IMR-90 (cell line): ENCODE measurements at regions not wholly inside any gene's neighbourhood (a gene's known extent, or its start where the extent isn't known, plus 50 kb on each side); places are given as distances from the start of the nearest gene placed in this dataset.

Experiments
- ATAC-seq: fragments of 200-7000 bp; cut with Tn5 transposase; 2 replicates; pipeline ENCODE4 v1.9.1; 2020; ENCODE audit warnings: low read depth, mild to moderate bottlenecking, moderate library complexity
- BruUV-seq: library from RNA; stranded (reverse); fragments of 400-500 nt; replicated peaks from 2 replicates; lab custom pipeline; 2021; lab: Mats Ljungman, UMichigan
- CTCF ChIA-PET: fragments of 300-600 bp; formaldehyde crosslinking; extraction: SDS; loops from one replicate; lab custom pipeline; 2021; ENCODE audit warnings: antibody characterized with exemption; lab: Yijun Ruan, JAX
- POLR2A ChIA-PET: fragments of 300-600 bp; sonication (Branson Sonifier 250); formaldehyde crosslinking; loops from one replicate; lab custom pipeline; 2022; ENCODE audit warnings: antibody characterized with exemption; ENCODE audit not compliant: unreplicated experiment; lab: Charles Lee
- DNase-seq: peaks from one replicate; pipeline ENCODE4 v3.0.0; 2013
- H2AFZ ChIP-seq: replicated peaks from 2 replicates; pipeline ENCODE3; 2013; ENCODE audit warnings: low read length, mild to moderate bottlenecking; ENCODE audit not compliant: poor library complexity
- H2AK5ac ChIP-seq: 2 replicates; pipeline ENCODE4 v1.6.1; 2013; ENCODE audit warnings: low read depth, low read length, inconsistent platforms
- H2AK9ac ChIP-seq: replicated peaks from 2 replicates; pipeline ENCODE3; 2013; ENCODE audit warnings: mild to moderate bottlenecking, low read depth, low read length, moderate library complexity; ENCODE audit not compliant: poor library complexity
- H2BK120ac ChIP-seq: 2 replicates; pipeline ENCODE4 v1.6.1; 2013; ENCODE audit warnings: low read depth, low read length, inconsistent platforms
- H2BK15ac ChIP-seq: 3 replicates; pipeline ENCODE4 v1.6.1; 2013; ENCODE audit warnings: low read depth, low read length, inconsistent platforms
- H2BK20ac ChIP-seq: 2 replicates; pipeline ENCODE4 v1.6.1; 2013; ENCODE audit warnings: low read depth, mild to moderate bottlenecking, inconsistent platforms, low read length, moderate library complexity
- H2BK5ac ChIP-seq: 2 replicates; pipeline ENCODE4 v1.6.1; 2013; ENCODE audit warnings: mild to moderate bottlenecking, low read depth, low read length, inconsistent platforms; ENCODE audit not compliant: poor library complexity, severe bottlenecking
- H3K14ac ChIP-seq: replicated peaks from 2 replicates; pipeline ENCODE4 v1.6.1; 2013; ENCODE audit warnings: low read depth, low read length, inconsistent platforms
- H3K18ac ChIP-seq: 2 replicates; pipeline ENCODE4 v1.6.1; 2013; ENCODE audit warnings: low read depth, low read length, control low read depth
- H3K23ac ChIP-seq: 2 replicates; pipeline ENCODE4 v1.6.1; 2013; ENCODE audit warnings: low read depth, low read length, inconsistent platforms
- H3K27ac ChIP-seq: 2 replicates; pipeline ENCODE4 v1.5.1; 2013; ENCODE audit warnings: mild to moderate bottlenecking, control low read depth, low read length; ENCODE audit not compliant: insufficient read depth
- H3K27me3 ChIP-seq: 2 replicates; pipeline ENCODE4 v1.6.1; 2013; ENCODE audit warnings: low read length; ENCODE audit not compliant: control insufficient read depth, insufficient read depth
- H3K36me3 ChIP-seq: 2 replicates; pipeline ENCODE4 v1.6.1; 2013; ENCODE audit warnings: low read length, mixed read lengths; ENCODE audit not compliant: control insufficient read depth, insufficient read depth
- H3K4ac ChIP-seq: 2 replicates; pipeline ENCODE4 v1.6.1; 2013; ENCODE audit warnings: low read depth, low read length, inconsistent platforms
- H3K4me1 ChIP-seq: 2 replicates; pipeline ENCODE4 v1.6.1; 2013; ENCODE audit warnings: low read length, mixed read lengths; ENCODE audit not compliant: control insufficient read depth, insufficient read depth
- H3K4me2 ChIP-seq: 2 replicates; pipeline ENCODE4 v1.6.1; 2013; ENCODE audit warnings: low read depth, mild to moderate bottlenecking, control low read depth, low read length, moderate library complexity
- H3K4me3 ChIP-seq: 2 replicates; pipeline ENCODE4 v1.5.1; 2013; ENCODE audit warnings: low read depth, mild to moderate bottlenecking, control low read depth, low read length, moderate library complexity; ENCODE audit not compliant: insufficient read depth
- H3K56ac ChIP-seq: 2 replicates; pipeline ENCODE4 v1.6.1; 2013; ENCODE audit warnings: low read length, inconsistent platforms; ENCODE audit not compliant: insufficient read depth; ENCODE audit errors: extremely low read depth
- H3K79me1 ChIP-seq, 2 experiments: 2 replicates each; pipeline ENCODE4 v1.6.1; 2013; ENCODE audit warnings: low read length in 2 of 2, inconsistent platforms in 1 of 2, low read depth in 1 of 2
- H3K9ac ChIP-seq: 2 replicates; pipeline ENCODE4 v1.6.1; 2013; ENCODE audit warnings: low read depth, low read length, control low read depth
- H3K9me1 ChIP-seq: 2 replicates; pipeline ENCODE4 v1.6.1; 2013; ENCODE audit warnings: low read length, inconsistent platforms; ENCODE audit not compliant: insufficient read depth
- H3K9me3 ChIP-seq: 2 replicates; pipeline ENCODE4 v1.6.1; 2013; ENCODE audit warnings: low read length; ENCODE audit not compliant: control insufficient read depth, insufficient read depth
- H4K20me1 ChIP-seq: 2 replicates; pipeline ENCODE4 v1.6.1; 2013; ENCODE audit warnings: low read length, inconsistent platforms; ENCODE audit not compliant: insufficient read depth
- H4K5ac ChIP-seq: 2 replicates; pipeline ENCODE4 v1.6.1; 2013; ENCODE audit warnings: mild to moderate bottlenecking, low read depth, low read length, control low read depth
- H4K8ac ChIP-seq, 2 experiments: 2 replicates each; pipeline ENCODE4 v1.6.1; 2013; ENCODE audit warnings: low read depth in 2 of 2, low read length in 2 of 2, control low read depth in 1 of 2, inconsistent platforms in 1 of 2
- H4K91ac ChIP-seq: 2 replicates; pipeline ENCODE4 v1.6.1; 2013; ENCODE audit warnings: low read depth, low read length, inconsistent platforms; ENCODE audit not compliant: insufficient read depth
- BHLHE40 ChIP-seq: fragments of 150-350 bp; IDR thresholded peaks from 2 replicates; pipeline ENCODE4 v1.6.1; 2016; ENCODE audit warnings: mild to moderate bottlenecking, low read depth, low read length
- CEBPB ChIP-seq: IDR thresholded peaks from 2 replicates; pipeline ENCODE4 v1.6.1; 2012; ENCODE audit warnings: low read depth, low read length, improper control_type of control experiment
- CHD1 ChIP-seq: IDR thresholded peaks from 2 replicates; pipeline ENCODE4 v1.6.1; 2012; ENCODE audit warnings: low read depth, low read length, improper control_type of control experiment
- CTCF ChIP-seq: conservative IDR thresholded peaks from 2 replicates; pipeline ENCODE4 v1.5.1; 2012; ENCODE audit warnings: mild to moderate bottlenecking, low read depth, low read length, improper control_type of control experiment
- ELK1 ChIP-seq: fragments of 150-350 bp; IDR thresholded peaks from 2 replicates; pipeline ENCODE4 v1.6.1; 2016; ENCODE audit warnings: low read depth, mild to moderate bottlenecking, low read length, moderate library complexity, borderline replicate concordance
- FOS ChIP-seq: fragments of 150-350 bp; IDR thresholded peaks from 2 replicates; pipeline ENCODE4 v1.6.1; 2016; ENCODE audit warnings: low read depth, low read length
- MAFK ChIP-seq: IDR thresholded peaks from 2 replicates; pipeline ENCODE4 v1.6.1; 2012; ENCODE audit warnings: low read depth, low read length, improper control_type of control experiment
- MAZ ChIP-seq: IDR thresholded peaks from 2 replicates; pipeline ENCODE4 v1.6.1; 2012; ENCODE audit warnings: low read depth, mild to moderate bottlenecking, low read length, improper control_type of control experiment, moderate library complexity, borderline replicate concordance
- MXI1 ChIP-seq: IDR thresholded peaks from 2 replicates; pipeline ENCODE4 v1.6.1; 2012; ENCODE audit warnings: low read depth, mild to moderate bottlenecking, low read length, moderate library complexity, borderline replicate concordance
- NFE2L2 ChIP-seq: fragments of 150-350 bp; IDR thresholded peaks from 2 replicates; pipeline ENCODE4 v1.6.1; 2016; ENCODE audit warnings: low read depth, mild to moderate bottlenecking, low read length
- POLR2A ChIP-seq: IDR thresholded peaks from 2 replicates; pipeline ENCODE4 v1.6.1; 2012; ENCODE audit warnings: mild to moderate bottlenecking, low read depth, low read length
- RAD21 ChIP-seq: IDR thresholded peaks from 2 replicates; pipeline ENCODE4 v1.6.1; 2012; ENCODE audit warnings: low read length, improper control_type of control experiment
- RCOR1 ChIP-seq: IDR thresholded peaks from 2 replicates; pipeline ENCODE4 v1.6.1; 2012; ENCODE audit warnings: mild to moderate bottlenecking, low read length, improper control_type of control experiment; ENCODE audit not compliant: insufficient replicate concordance
- RFX5 ChIP-seq: IDR thresholded peaks from 2 replicates; pipeline ENCODE4 v1.8.0; 2012; ENCODE audit warnings: low read depth, mild to moderate bottlenecking, low read length, moderate library complexity
- SMC3 ChIP-seq: fragments of 150-350 bp; IDR thresholded peaks from 2 replicates; pipeline ENCODE4 v1.6.1; 2016; ENCODE audit warnings: low read depth, mild to moderate bottlenecking, antibody characterized with exemption, low read length, moderate library complexity
- WGBS, 2 experiments: methylation state at CpG; one replicate each; pipeline versions ENCODE4 v1.1.5 to v1.1.7; 2013; ENCODE audit warnings: missing lambda C conversion rate in 2 of 2; ENCODE audit not compliant: insufficient read length in 1 of 2; ENCODE audit errors: extremely low coverage in 2 of 2; 5-methylcytosine and 5-hydroxymethylcytosine counted together
- dilution Hi-C: fragments of 300-500 bp; cut with HindIII; formaldehyde crosslinking; loops from one replicate; pipeline ENCODE4 v1.14.3; 2018; ENCODE audit warnings: low sequenced_read_pairs; ENCODE audit not compliant: unreplicated experiment
- in situ Hi-C: fragments of 300-500 bp; cut with MboI; formaldehyde crosslinking; loops from 3 replicates; pipeline ENCODE4 v1.14.3; 2019; ENCODE audit warnings: low sequenced_read_pairs, inconsistent platforms, mixed read lengths
- intact Hi-C: fragments of 100-400 bp; cut with micrococcal nuclease; formaldehyde crosslinking; loops from 2 replicates; pipeline ENCODE4 v1.10.0; 2022
- TF ChIP-seq, protein P1 (sequence below): fragments of 150-350 bp; IDR thresholded peaks from 2 replicates; pipeline ENCODE4 v1.6.1; 2017; ENCODE audit warnings: mild to moderate bottlenecking, antibody characterized with exemption, low read length, low read depth

- H3K9ac ChIP-seq = no peak overlapping the region
- H2BK15ac ChIP-seq = no peak overlapping the region
- H4K5ac ChIP-seq = no peak overlapping the region
- no peak overlapping the region for H2BK5ac ChIP-seq
- H3K27me3 ChIP-seq = no peaks in the 10 kb centered on the region
- in situ Hi-C loops = no loop called here
- H4K91ac ChIP-seq = no peak overlapping the region
- H3K4me1 ChIP-seq = no peaks in the 10 kb centered on the region
- CTCF ChIA-PET = no interaction called here
- H2BK20ac ChIP-seq = no peak overlapping the region
- H2BK120ac ChIP-seq = no peak overlapping the region
- H3K14ac ChIP-seq = no peak overlapping the region
- H3K9me3 ChIP-seq = no peaks in the 10 kb centered on the region
- H3K36me3 ChIP-seq = no peaks in the 10 kb centered on the region
- no peak overlapping the region for H3K4me2 ChIP-seq
- H2AK5ac ChIP-seq = no peak overlapping the region
- H3K23ac ChIP-seq = no peak overlapping the region
- no peak overlapping the region for H3K27ac ChIP-seq
- no peaks in the 10 kb centered on the region for H3K9me1 ChIP-seq
- H2AK9ac ChIP-seq = no peak overlapping the region
- no peak for DNase-seq
- no peak overlapping the region for H3K4ac ChIP-seq
- intact Hi-C loops = no loop called here
- no peaks in the 10 kb centered on the region for H3K79me1 ChIP-seq
- no peak overlapping the region for H2AFZ ChIP-seq
- no peaks in the 10 kb centered on the region for H4K20me1 ChIP-seq
- no TSS peak for BruUV-seq
- dilution Hi-C loops = no loop called here
- no peak for ATAC-seq
- TF ChIP-seq RAD21 (no peak), ELK1 (no peak), RCOR1 (no peak), FOS (no peak), CTCF (no peak), NFE2L2 (no peak), MXI1 (no peak), RFX5 (no peak), CEBPB (no peak), SMC3 (no peak), POLR2A (no peak), CHD1 (no peak), BHLHE40 (no peak), MAZ (no peak), MAFK (no peak)
- TF ChIP-seq, protein P1, sequence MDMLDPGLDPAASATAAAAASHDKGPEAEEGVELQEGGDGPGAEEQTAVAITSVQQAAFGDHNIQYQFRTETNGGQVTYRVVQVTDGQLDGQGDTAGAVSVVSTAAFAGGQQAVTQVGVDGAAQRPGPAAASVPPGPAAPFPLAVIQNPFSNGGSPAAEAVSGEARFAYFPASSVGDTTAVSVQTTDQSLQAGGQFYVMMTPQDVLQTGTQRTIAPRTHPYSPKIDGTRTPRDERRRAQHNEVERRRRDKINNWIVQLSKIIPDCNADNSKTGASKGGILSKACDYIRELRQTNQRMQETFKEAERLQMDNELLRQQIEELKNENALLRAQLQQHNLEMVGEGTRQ = no peak
- no peak overlapping the region for H3K18ac ChIP-seq
- POLR2A ChIA-PET = no interaction called here
- H3K56ac ChIP-seq = no peak overlapping the region
- WGBS, 2 experiments = no CpG with 5 or more reads among the region's 1 CpG
- no peak overlapping the region for H4K8ac ChIP-seq
- H3K4me3 ChIP-seq = no peak overlapping the region
Measured at GRCh38 chr6:94414041-94414440, 994.7 kb upstream of the EPHA7 start.
